Endodermal cell (in vitro differentiated cells): ENCODE measurements at regions not wholly inside any gene's neighbourhood (a gene's known extent, or its start where the extent isn't known, plus 50 kb on each side); places are given as distances from the start of the nearest gene placed in this dataset.

Experiments
- DNase-seq: peaks from one replicate; pipeline ENCODE4 v3.0.0-alpha.2; 2017
- H3K27ac ChIP-seq: 2 replicates; pipeline ENCODE4 v1.5.1; 2013; ENCODE audit warnings: mild to moderate bottlenecking, low read depth, low read length, moderate library complexity
- H3K27me3 ChIP-seq: 2 replicates; pipeline ENCODE4 v1.6.1; 2013; ENCODE audit warnings: mild to moderate bottlenecking, low read length, moderate library complexity; ENCODE audit not compliant: insufficient read depth, control insufficient read depth, poor library complexity, severe bottlenecking
- H3K36me3 ChIP-seq: 2 replicates; pipeline ENCODE4 v1.7.0; 2013; ENCODE audit warnings: mild to moderate bottlenecking, low read length, moderate library complexity; ENCODE audit not compliant: control insufficient read depth, insufficient read depth
- H3K4me1 ChIP-seq: one replicate; pipeline ENCODE4 v1.7.0; 2013; ENCODE audit warnings: low read length; ENCODE audit not compliant: control insufficient read depth, insufficient read depth
- H3K4me3 ChIP-seq: 2 replicates; pipeline ENCODE4 v1.5.1; 2013; ENCODE audit warnings: mild to moderate bottlenecking, low read length, moderate library complexity
- H3K9ac ChIP-seq: 2 replicates; pipeline ENCODE4 v1.6.1; 2013; ENCODE audit warnings: mild to moderate bottlenecking, low read length, moderate library complexity; ENCODE audit not compliant: poor library complexity, severe bottlenecking; ENCODE audit errors: extremely low read depth
- H3K9me3 ChIP-seq: 2 replicates; pipeline ENCODE4 v1.6.1; 2013; ENCODE audit warnings: mild to moderate bottlenecking, low read length, moderate library complexity; ENCODE audit not compliant: control insufficient read depth
- H3K27ac Mint-ChIP-seq: 2 replicates; pipeline ENCODE4 v1.8.0; 2020; ENCODE audit warnings: mixed read lengths
- H3K27me3 Mint-ChIP-seq: 2 replicates; pipeline ENCODE4 v1.8.0; 2021; ENCODE audit warnings: mild to moderate bottlenecking, mixed read lengths; ENCODE audit not compliant: insufficient read depth
- H3K36me3 Mint-ChIP-seq: 2 replicates; pipeline ENCODE4 v1.8.0; 2020; ENCODE audit warnings: low read depth, mixed read lengths
- H3K4me1 Mint-ChIP-seq: 2 replicates; pipeline ENCODE4 v1.8.0; 2020; ENCODE audit warnings: mixed read lengths
- H3K4me3 Mint-ChIP-seq: 2 replicates; pipeline ENCODE4 v1.8.0; 2020; ENCODE audit warnings: mild to moderate bottlenecking, moderate library complexity, mixed read lengths
- H3K9me3 Mint-ChIP-seq: 2 replicates; pipeline ENCODE4 v1.8.0; 2020; ENCODE audit warnings: mild to moderate bottlenecking, mixed read lengths
- WGBS, 2 experiments: methylation state at CpG; one replicate each; pipeline versions ENCODE4 v1.1.5 to v1.1.7; 2013; ENCODE audit warnings: missing lambda C conversion rate in 2 of 2, mixed read lengths in 1 of 2; ENCODE audit not compliant: insufficient coverage in 1 of 2, insufficient read length in 1 of 2; 5-methylcytosine and 5-hydroxymethylcytosine counted together
- TF ChIP-seq, protein P1 (sequence below): fragments of 200-600 bp; sonication (generic); conservative IDR thresholded peaks from 2 replicates; pipeline ENCODE4 v1.5.0; 2021; ENCODE audit warnings: antibody characterized with exemption, mild to moderate bottlenecking

DNA sequence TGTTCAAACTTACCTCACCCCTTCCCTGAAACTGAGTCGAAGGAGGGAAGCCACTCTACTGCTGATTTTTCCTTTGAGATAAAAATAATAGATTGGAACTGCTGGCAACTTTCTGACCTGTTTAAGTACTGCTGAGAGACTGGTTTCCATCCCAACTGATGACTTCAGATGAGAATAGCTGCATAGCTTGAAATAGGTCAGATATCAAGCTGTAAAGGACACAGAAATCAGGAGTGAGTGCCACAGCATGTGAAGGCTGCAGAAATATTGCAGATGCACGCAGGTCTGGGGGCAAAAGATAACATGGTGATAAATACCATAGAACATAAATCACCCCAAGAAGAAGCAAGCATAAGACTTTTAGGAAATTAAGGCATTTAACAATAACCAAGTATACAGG, 923.2 kb downstream of the SH3BGRL start:
- DNase-seq, result no peak
- H3K4me1 Mint-ChIP-seq, result no peaks in the 10 kb centered on the region
- TF ChIP-seq, protein P1, sequence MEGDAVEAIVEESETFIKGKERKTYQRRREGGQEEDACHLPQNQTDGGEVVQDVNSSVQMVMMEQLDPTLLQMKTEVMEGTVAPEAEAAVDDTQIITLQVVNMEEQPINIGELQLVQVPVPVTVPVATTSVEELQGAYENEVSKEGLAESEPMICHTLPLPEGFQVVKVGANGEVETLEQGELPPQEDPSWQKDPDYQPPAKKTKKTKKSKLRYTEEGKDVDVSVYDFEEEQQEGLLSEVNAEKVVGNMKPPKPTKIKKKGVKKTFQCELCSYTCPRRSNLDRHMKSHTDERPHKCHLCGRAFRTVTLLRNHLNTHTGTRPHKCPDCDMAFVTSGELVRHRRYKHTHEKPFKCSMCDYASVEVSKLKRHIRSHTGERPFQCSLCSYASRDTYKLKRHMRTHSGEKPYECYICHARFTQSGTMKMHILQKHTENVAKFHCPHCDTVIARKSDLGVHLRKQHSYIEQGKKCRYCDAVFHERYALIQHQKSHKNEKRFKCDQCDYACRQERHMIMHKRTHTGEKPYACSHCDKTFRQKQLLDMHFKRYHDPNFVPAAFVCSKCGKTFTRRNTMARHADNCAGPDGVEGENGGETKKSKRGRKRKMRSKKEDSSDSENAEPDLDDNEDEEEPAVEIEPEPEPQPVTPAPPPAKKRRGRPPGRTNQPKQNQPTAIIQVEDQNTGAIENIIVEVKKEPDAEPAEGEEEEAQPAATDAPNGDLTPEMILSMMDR, result no peak
- Histone ChIP-seq H3K9me3 (peaks cover 12% of the 10 kb centered on the region), H3K4me1 (no peaks in the 10 kb centered on the region), H3K4me3 (no peak overlapping the region), H3K27me3 (no peaks in the 10 kb centered on the region), H3K36me3 (no peaks in the 10 kb centered on the region), H3K27ac (no peak overlapping the region), H3K9ac (no peak overlapping the region)
- no peak overlapping the region for H3K27ac Mint-ChIP-seq
- peaks cover 75% of the 10 kb centered on the region for H3K9me3 Mint-ChIP-seq
- no peaks in the 10 kb centered on the region for H3K27me3 Mint-ChIP-seq
- 50% methylated on average over 1 of the region's 2 CpGs; no CpG with 5 or more reads in 1 of the 2 experiments for WGBS, 2 experiments
- no peak overlapping the region for H3K4me3 Mint-ChIP-seq
- H3K36me3 Mint-ChIP-seq, result no peaks in the 10 kb centered on the region

DNA sequence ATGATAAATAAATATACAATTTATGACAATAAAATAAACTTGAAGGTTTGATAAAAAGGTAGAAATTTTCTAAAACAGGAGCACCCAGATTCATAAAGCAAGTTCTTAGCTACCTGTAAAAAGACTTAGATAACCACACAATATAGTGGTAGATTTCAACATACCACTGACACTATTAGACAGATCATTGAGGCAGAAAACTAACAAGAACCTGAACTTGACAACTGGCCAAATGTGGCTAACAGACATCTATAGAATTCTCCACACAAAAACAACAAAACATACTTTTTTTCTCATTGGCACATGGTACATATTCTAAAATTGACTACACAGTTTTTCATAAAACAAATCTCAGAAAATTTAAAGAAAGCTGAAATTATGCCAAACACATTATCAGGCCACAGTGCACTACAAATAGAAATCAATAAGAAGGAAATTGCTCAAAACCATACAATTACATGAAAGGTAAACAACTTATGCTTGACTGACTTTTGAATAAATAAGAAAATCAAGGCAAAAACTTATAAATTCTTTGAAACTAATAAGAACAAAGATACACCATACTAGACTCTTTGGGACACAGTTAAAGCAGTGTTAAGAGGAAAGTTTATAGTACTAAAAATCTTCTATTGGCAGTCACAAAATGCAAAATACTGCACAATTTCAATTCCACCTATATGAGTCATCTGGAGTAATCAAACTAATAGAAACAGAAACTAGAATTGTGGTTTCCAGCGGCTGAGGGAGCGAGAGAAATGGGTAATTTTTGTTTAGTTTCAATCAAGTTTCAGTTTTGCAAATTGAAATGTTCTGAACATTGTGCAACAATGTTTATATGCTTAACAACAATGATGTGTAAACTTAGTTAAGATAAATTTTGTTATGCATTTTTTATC, 925.6 kb downstream of the SH3BGRL start:
- H3K27me3 Mint-ChIP-seq, result no peaks in the 10 kb centered on the region
- TF ChIP-seq, protein P1, result no peak
- Histone ChIP-seq H3K9me3 (peaks cover 12% of the 10 kb centered on the region), H3K9ac (no peak overlapping the region), H3K4me1 (no peaks in the 10 kb centered on the region), H3K4me3 (no peak overlapping the region), H3K27me3 (no peaks in the 10 kb centered on the region), H3K27ac (no peak overlapping the region), H3K36me3 (no peaks in the 10 kb centered on the region)
- no peak overlapping the region for H3K27ac Mint-ChIP-seq
- H3K4me3 Mint-ChIP-seq, result no peak overlapping the region
- H3K4me1 Mint-ChIP-seq, result no peaks in the 10 kb centered on the region
- DNase-seq, result no peak
- H3K36me3 Mint-ChIP-seq, result no peaks in the 10 kb centered on the region
- 75% methylated on average over 2 of the region's 2 CpGs; no CpG with 5 or more reads in 1 of the 2 experiments for WGBS, 2 experiments
- peaks cover 73% of the 10 kb centered on the region for H3K9me3 Mint-ChIP-seq

DNA sequence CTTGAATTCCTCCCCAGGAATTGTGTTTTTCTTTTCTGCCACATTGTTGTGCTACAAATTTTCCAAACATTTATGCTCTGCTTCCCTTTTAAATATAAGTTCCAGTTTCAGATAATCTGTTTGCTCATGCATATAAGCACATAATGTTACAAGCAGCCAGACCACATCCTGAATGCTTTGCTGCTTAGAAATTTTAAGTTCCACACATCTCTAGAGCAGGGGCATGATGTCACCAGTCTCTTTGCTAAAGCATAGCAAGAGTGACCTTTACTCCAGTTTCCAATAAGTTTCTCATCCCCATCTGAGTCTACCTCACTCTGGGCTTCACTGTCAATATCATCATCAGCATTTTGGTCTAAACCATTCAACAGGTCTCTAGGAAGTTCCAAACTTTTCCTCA, 932.5 kb downstream of the SH3BGRL start:
- H3K27me3 ChIP-seq, result no peaks in the 10 kb centered on the region
- no peak overlapping the region for H3K4me3 ChIP-seq
- no peaks in the 10 kb centered on the region for H3K4me1 Mint-ChIP-seq
- no peaks in the 10 kb centered on the region for H3K36me3 Mint-ChIP-seq
- H3K27ac Mint-ChIP-seq, result no peak overlapping the region
- H3K27me3 Mint-ChIP-seq, result no peaks in the 10 kb centered on the region
- H3K9me3 ChIP-seq, result peaks cover 4% of the 10 kb centered on the region
- H3K9me3 Mint-ChIP-seq, result peaks cover 79% of the 10 kb centered on the region
- no peaks in the 10 kb centered on the region for H3K4me1 ChIP-seq
- DNase-seq, result no peak
- TF ChIP-seq, protein P1, result no peak
- no peaks in the 10 kb centered on the region for H3K36me3 ChIP-seq
- no peak overlapping the region for H3K4me3 Mint-ChIP-seq
- H3K27ac ChIP-seq, result no peak overlapping the region
- H3K9ac ChIP-seq, result no peak overlapping the region
